Fibroblast of skin of left biceps (primary cell): ENCODE measurements at regions not wholly inside any gene's neighbourhood (a gene's known extent, or its start where the extent isn't known, plus 50 kb on each side); places are given as distances from the start of the nearest gene placed in this dataset.

Experiments
- DNase-seq, 2 experiments: peaks; one replicate each; pipeline ENCODE4 v3.0.0-alpha.2; 2013; ENCODE audit warnings: low read depth in 2 of 2

GRCh38 chr11:32267679-32268187 is 167.6 kb downstream of the WT1 start:
- DNase-seq: no peak

GRCh38 chr11:32273931-32274330 is 161.4 kb downstream of the WT1 start:
- DNase-seq: no peak

- no peak for DNase-seq
Observed at GRCh38 chr11:32279672-32280071, 155.7 kb downstream of the WT1 start.

GRCh38 chr11:32280339-32280738 is 155.0 kb downstream of the WT1 start:
- no peak for DNase-seq

GRCh38 chr11:32288276-32288675 is 147.1 kb downstream of the WT1 start:
- DNase-seq: no peak

GRCh38 chr11:32289701-32290100 is 145.6 kb downstream of the WT1 start:
- DNase-seq: no peak

- DNase-seq: no peak
Observed at GRCh38 chr11:32290783-32291182, 144.6 kb downstream of the WT1 start.

- DNase-seq: peak; percentile 22 to 29
Observed at GRCh38 chr11:32297611-32298011, 137.7 kb downstream of the WT1 start.

GRCh38 chr11:32302826-32303225 is 132.5 kb downstream of the WT1 start:
- DNase-seq: no peak

GRCh38 chr11:32304521-32304920 is 130.8 kb downstream of the WT1 start:
- DNase-seq: no peak

- DNase-seq: no peak
Observed at GRCh38 chr11:32305460-32305859, 129.9 kb downstream of the WT1 start.

GRCh38 chr11:32307471-32307870 is 127.9 kb downstream of the WT1 start:
- no peak for DNase-seq

- no peak for DNase-seq
Observed at GRCh38 chr11:32307913-32308312, 127.4 kb downstream of the WT1 start.

- no peak for DNase-seq
Observed at GRCh38 chr11:32309530-32310213, 125.7 kb downstream of the WT1 start.

GRCh38 chr11:32310214-32310601 is 125.1 kb downstream of the WT1 start:
- DNase-seq: no peak

GRCh38 chr11:32311346-32312065 is 123.8 kb downstream of the WT1 start:
- DNase-seq: no peak

- DNase-seq: no peak
Observed at GRCh38 chr11:32312206-32312817, 123.0 kb downstream of the WT1 start.

- peak in 1 of 2 experiments; percentile 23 for DNase-seq
Observed at GRCh38 chr11:32312865-32313403, 122.4 kb downstream of the WT1 start.

GRCh38 chr11:32313477-32313876 is 121.9 kb downstream of the WT1 start:
- DNase-seq: no peak

GRCh38 chr11:32315121-32315520 is 120.2 kb downstream of the WT1 start:
- no peak for DNase-seq

GRCh38 chr11:32316232-32316631 is 119.1 kb downstream of the WT1 start:
- DNase-seq: no peak

GRCh38 chr11:32316858-32317642 is 118.3 kb downstream of the WT1 start:
- no peak for DNase-seq
